ENCODE measurements at regions not wholly inside any gene's neighbourhood (a gene's known extent, or its start where the extent isn't known, plus 50 kb on each side); places are given as distances from the start of the nearest gene placed in this dataset.
A peak's percentile ranks its signal among the peaks of the same experiment; 100 is the strongest.

GRCh38 chr3:189554868-189555557, 76.2 kb upstream of the TP63 start:
- in situ Hi-C loops (cut with MboI; ENCODE audit: low sequenced_read_pairs, unreplicated experiment) = no loop called here
- no peak for DNase-seq (ENCODE audit: low spot score)
- no peak for TF ChIP-seq CTCF (IDR thresholded peaks at IDR 0.05; ENCODE audit: borderline replicate concordance, control extremely low read depth, extremely low read depth, insufficient read depth, missing control alignments)

GRCh38 chr3:189555558-189555881, 75.7 kb upstream of the TP63 start:
- in situ Hi-C loops (cut with MboI; ENCODE audit: low sequenced_read_pairs, unreplicated experiment) = no loop called here
- no peak for TF ChIP-seq CTCF (IDR thresholded peaks at IDR 0.05; ENCODE audit: borderline replicate concordance, control extremely low read depth, extremely low read depth, insufficient read depth, missing control alignments)

GRCh38 chr3:189557824-189558223, 73.4 kb upstream of the TP63 start:
- in situ Hi-C loops (cut with MboI; ENCODE audit: low sequenced_read_pairs, unreplicated experiment) = no loop called here
- TF ChIP-seq CTCF (IDR thresholded peaks at IDR 0.05; ENCODE audit: borderline replicate concordance, control extremely low read depth, extremely low read depth, insufficient read depth, missing control alignments) = no peak
- no peak for DNase-seq (ENCODE audit: low spot score)

More at GRCh38 chr3:189555558-189555881, 75.7 kb upstream of the TP63 start:
- no peak for DNase-seq (ENCODE audit: low spot score)

GRCh38 chr3:189561256-189561655, 69.9 kb upstream of the TP63 start:
- no peak for DNase-seq (ENCODE audit: low spot score)
- TF ChIP-seq CTCF (IDR thresholded peaks at IDR 0.05; ENCODE audit: borderline replicate concordance, control extremely low read depth, extremely low read depth, insufficient read depth, missing control alignments) = no peak
- in situ Hi-C loops (cut with MboI; ENCODE audit: low sequenced_read_pairs, unreplicated experiment) = no loop called here

GRCh38 chr3:189563853-189564563, 67.2 kb upstream of the TP63 start:
- in situ Hi-C loops (cut with MboI; ENCODE audit: low sequenced_read_pairs, unreplicated experiment) = no loop called here
- peak; percentile 45 for DNase-seq (ENCODE audit: low spot score)
- no peak for TF ChIP-seq CTCF (IDR thresholded peaks at IDR 0.05; ENCODE audit: borderline replicate concordance, control extremely low read depth, extremely low read depth, insufficient read depth, missing control alignments)

GRCh38 chr3:189566550-189567130, 64.5 kb upstream of the TP63 start:
- DNase-seq (ENCODE audit: low spot score) = no peak
- in situ Hi-C loops (cut with MboI; ENCODE audit: low sequenced_read_pairs, unreplicated experiment) = no loop called here
- TF ChIP-seq CTCF (IDR thresholded peaks at IDR 0.05; ENCODE audit: borderline replicate concordance, control extremely low read depth, extremely low read depth, insufficient read depth, missing control alignments) = no peak

Measured in GM13976 (cell line).